Right lobe of liver (tissue), 6 donors: ENCODE measurements at regions not wholly inside any gene's neighbourhood (a gene's known extent, or its start where the extent isn't known, plus 50 kb on each side); places are given as distances from the start of the nearest gene placed in this dataset.

Experiments used
- ATAC-seq, 4 donors: fragments of 200-7000 bp; cut with Tn5 transposase; one replicate each; pipeline ENCODE4 v1.9.1; 2020; ENCODE audit warnings: mild to moderate bottlenecking in 4 of 4, moderate library complexity in 4 of 4
- DNase-seq, 3 donors: peaks; one replicate each; pipeline ENCODE4 v3.0.0-alpha.2; 2020
- H3K27ac ChIP-seq, 3 donors: fragments of 200-600 bp; one replicate each; pipeline ENCODE4 v1.8.0; 2022
- H3K27me3 ChIP-seq, 2 donors: fragments of 200-600 bp; one replicate each; pipeline ENCODE4 v1.8.0; 2022
- H3K36me3 ChIP-seq, 4 donors: fragments of 200-600 bp; sonication (generic) in 1 of 4; one replicate each; pipeline versions ENCODE4 v1.5.1 to v1.8.0; 2017 to 2022; ENCODE audit warnings: control low read depth in 1 of 4
- H3K4me1 ChIP-seq, 4 donors: fragments of 200-600 bp; sonication (generic) in 1 of 4; one replicate each; pipeline versions ENCODE4 v1.5.1 to v1.8.0; 2017 to 2022; ENCODE audit warnings: control low read depth in 1 of 4
- H3K4me3 ChIP-seq, 3 donors: fragments of 200-600 bp; one replicate each; pipeline ENCODE4 v1.8.0; 2022
- H3K9me3 ChIP-seq, 4 donors: fragments of 200-600 bp; sonication (generic) in 1 of 4; one replicate each; pipeline versions ENCODE4 v1.5.1 to v1.8.0; 2017 to 2022; ENCODE audit warnings: control low read depth in 1 of 4
- POLR2A ChIP-seq: fragments of 450-650 bp; IDR thresholded peaks from one replicate; pipeline ENCODE4 v1.6.1; 2017; ENCODE audit warnings: antibody characterized with exemption, mild to moderate bottlenecking
- WGBS: methylation state at CpG from one replicate; pipeline ENCODE4 v1.1.6; 2018; ENCODE audit warnings: low coverage, low lambda C conversion rate; ENCODE audit not compliant: insufficient coverage; ENCODE audit errors: missing lambda C conversion rate; 5-methylcytosine and 5-hydroxymethylcytosine counted together
- intact Hi-C, 2 donors: fragments of 100-400 bp; cut with DNase I; formaldehyde crosslinking; loops; one replicate each; pipeline versions ENCODE4 v1.11.2 to v1.14.1; 2022
- TF ChIP-seq, protein P1 (sequence below), 4 donors: fragments of 200-600 bp in 3 of 4; fragments of 450-650 bp in 1 of 4; IDR thresholded peaks; one replicate each; pipeline versions ENCODE4 v1.5.1 to v1.8.0; 2016 to 2022; ENCODE audit warnings: antibody characterized with exemption in 4 of 4, mild to moderate bottlenecking in 2 of 4
- donor health status: DM: no; HTN: yes; CAD: no.
- donor health status: DM: no; HTN: no; CAD: no.
- donor health status: DM: no; HTN: no; CAD: no.
- donor health status: DM: no; HTN: yes; CAD: no.
- donor health status: DM: no; HTN: yes; CAD: no.

- WGBS = 50% methylated on average over 2 of the region's 3 CpGs
- H3K4me1 ChIP-seq = no peaks in the 10 kb centered on the region
- no peak overlapping the region for H3K27ac ChIP-seq
- TF ChIP-seq, protein P1, sequence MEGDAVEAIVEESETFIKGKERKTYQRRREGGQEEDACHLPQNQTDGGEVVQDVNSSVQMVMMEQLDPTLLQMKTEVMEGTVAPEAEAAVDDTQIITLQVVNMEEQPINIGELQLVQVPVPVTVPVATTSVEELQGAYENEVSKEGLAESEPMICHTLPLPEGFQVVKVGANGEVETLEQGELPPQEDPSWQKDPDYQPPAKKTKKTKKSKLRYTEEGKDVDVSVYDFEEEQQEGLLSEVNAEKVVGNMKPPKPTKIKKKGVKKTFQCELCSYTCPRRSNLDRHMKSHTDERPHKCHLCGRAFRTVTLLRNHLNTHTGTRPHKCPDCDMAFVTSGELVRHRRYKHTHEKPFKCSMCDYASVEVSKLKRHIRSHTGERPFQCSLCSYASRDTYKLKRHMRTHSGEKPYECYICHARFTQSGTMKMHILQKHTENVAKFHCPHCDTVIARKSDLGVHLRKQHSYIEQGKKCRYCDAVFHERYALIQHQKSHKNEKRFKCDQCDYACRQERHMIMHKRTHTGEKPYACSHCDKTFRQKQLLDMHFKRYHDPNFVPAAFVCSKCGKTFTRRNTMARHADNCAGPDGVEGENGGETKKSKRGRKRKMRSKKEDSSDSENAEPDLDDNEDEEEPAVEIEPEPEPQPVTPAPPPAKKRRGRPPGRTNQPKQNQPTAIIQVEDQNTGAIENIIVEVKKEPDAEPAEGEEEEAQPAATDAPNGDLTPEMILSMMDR (IDR thresholded peaks at IDR 0.05) = no peak
- no peak for TF ChIP-seq POLR2A
- intact Hi-C loops = no loop called here
- no peaks in the 10 kb centered on the region for H3K27me3 ChIP-seq
- DNase-seq (no peak), ATAC-seq (no peak)
- peaks cover 0 to 3% (median 0%) of the 10 kb centered on the region in 4 donors for H3K9me3 ChIP-seq
- no peak overlapping the region for H3K4me3 ChIP-seq
- no peaks in the 10 kb centered on the region for H3K36me3 ChIP-seq
These were observed 202.3 kb downstream of the ERMARD start for GRCh38 chr6:169953686-169954085.

- DNase-seq (peak in 1 of 3 donors; percentile 67), ATAC-seq (peak; percentile 82 to 92 (median 90))
- no peaks in the 10 kb centered on the region for H3K27me3 ChIP-seq
- WGBS = 92% methylated on average over 2 of the region's 2 CpGs
- H3K27ac ChIP-seq = no peak overlapping the region
- no peak for TF ChIP-seq POLR2A
- TF ChIP-seq, protein P1 (IDR thresholded peaks at IDR 0.05) = peak; percentile 43 to 67 (median 52)
- H3K4me1 ChIP-seq = no peaks in the 10 kb centered on the region
- no peaks in the 10 kb centered on the region for H3K36me3 ChIP-seq
- peaks cover 0 to 4% (median 0%) of the 10 kb centered on the region in 4 donors for H3K9me3 ChIP-seq
- intact Hi-C loops = no loop called here
- no peak overlapping the region for H3K4me3 ChIP-seq
These were observed 199.1 kb downstream of the ERMARD start for GRCh38 chr6:169950558-169950957.

- Histone ChIP-seq H3K4me3 (no peak overlapping the region), H3K9me3 (peaks cover 0 to 4% (median 0%) of the 10 kb centered on the region in 4 donors), H3K27ac (no peak overlapping the region), H3K27me3 (no peaks in the 10 kb centered on the region), H3K36me3 (no peaks in the 10 kb centered on the region), H3K4me1 (no peaks in the 10 kb centered on the region)
- no peak for ATAC-seq
- no peak for DNase-seq
- TF ChIP-seq POLR2A = no peak
- TF ChIP-seq, protein P1 (IDR thresholded peaks at IDR 0.05) = no peak
- 82% methylated on average over 6 of the region's 6 CpGs for WGBS
- intact Hi-C loops = no loop called here
These were observed 198.2 kb downstream of the ERMARD start for GRCh38 chr6:169949511-169950097.

GRCh38 chr6:169946971-169947370, 195.5 kb downstream of the ERMARD start:
- H3K36me3 ChIP-seq = no peaks in the 10 kb centered on the region
- H3K4me3 ChIP-seq = no peak overlapping the region
- no peak for TF ChIP-seq POLR2A
- TF ChIP-seq, protein P1 (IDR thresholded peaks at IDR 0.05) = no peak
- ATAC-seq = no peak
- H3K27me3 ChIP-seq = no peaks in the 10 kb centered on the region
- WGBS = 62% methylated on average over 1 of the region's 1 CpG
- peaks cover 0 to 4% (median 0%) of the 10 kb centered on the region in 4 donors for H3K9me3 ChIP-seq
- intact Hi-C loops = no loop called here
- no peaks in the 10 kb centered on the region for H3K4me1 ChIP-seq
- no peak overlapping the region for H3K27ac ChIP-seq
- no peak for DNase-seq
